Erythroblast (primary cell): ENCODE measurements at regions not wholly inside any gene's neighbourhood (a gene's known extent, or its start where the extent isn't known, plus 50 kb on each side); places are given as distances from the start of the nearest gene placed in this dataset.

ENCODE experiments used
- GATA1 ChIP-seq: IDR thresholded peaks from 2 replicates; pipeline ENCODE4 v1.6.1; 2011; ENCODE audit warnings: low read depth, mild to moderate bottlenecking, control low read depth, low read length, moderate library complexity
- POLR2A ChIP-seq: IDR thresholded peaks from 2 replicates; pipeline ENCODE4 v1.6.1; 2011; ENCODE audit warnings: mild to moderate bottlenecking, low read length

GRCh38 chr6:48188158-48188557, 77.2 kb upstream of the PTCHD4 start:
- TF ChIP-seq POLR2A (no peak), GATA1 (no peak)
